BLaER1 treated with 17β-estradiol and CSF1 and Interleukin-3, amounts not matched to agents 10 nM and 100 nM (cell line): ENCODE measurements at regions not wholly inside any gene's neighbourhood (a gene's known extent, or its start where the extent isn't known, plus 50 kb on each side); places are given as distances from the start of the nearest gene placed in this dataset.
"Not testable (repeated sequence)": the region's sequence is repeated elsewhere in the genome, so short reads cannot be mapped to it uniquely, and the experiment has no call there.

Experiments
- H3K27ac ChIP-seq, 11 experiments: shearing (Covaris generic); formaldehyde crosslinking; 2 replicates each; pipeline ENCODE4 v1.8.1; 2022
- H3K27me3 ChIP-seq, 11 experiments: shearing (Covaris generic); formaldehyde crosslinking; 2 replicates each; pipeline ENCODE4 v1.8.1; 2022
- H3K36me3 ChIP-seq, 11 experiments: shearing (Covaris generic); formaldehyde crosslinking; 2 replicates each; pipeline ENCODE4 v1.8.1; 2022
- H3K4me1 ChIP-seq, 10 experiments: shearing (Covaris generic); formaldehyde crosslinking; 2 replicates each; pipeline ENCODE4 v1.8.1; 2022
- H3K4me2 ChIP-seq, 11 experiments: shearing (Covaris generic); formaldehyde crosslinking; 2 replicates each; pipeline ENCODE4 v1.8.1; 2022
- H3K4me3 ChIP-seq, 10 experiments: shearing (Covaris generic); formaldehyde crosslinking; 2 replicates each; pipeline ENCODE4 v1.8.1; 2022
- H3K9ac ChIP-seq, 11 experiments: shearing (Covaris generic); formaldehyde crosslinking; 2 replicates each; pipeline ENCODE4 v1.8.1; 2022
- H3K9me3 ChIP-seq, 11 experiments: shearing (Covaris generic); formaldehyde crosslinking; replicated peaks in 1 of 11; 2 replicates each; pipeline ENCODE4 v1.8.1; 2022
- H4K20me1 ChIP-seq, 11 experiments: shearing (Covaris generic); formaldehyde crosslinking; 2 replicates each; pipeline ENCODE4 v1.8.1; 2022
- Cebpa-rat ChIP-seq, 11 experiments: shearing (Covaris generic); IDR thresholded peaks; 2 replicates each; pipeline ENCODE4 v1.8.1; 2022

GRCh38 chr5:42878550-42878949 is 66.9 kb upstream of the SELENOP start:
- Histone ChIP-seq H3K9me3 (no peaks in the 10 kb centered on the region), H3K36me3 (no peaks in the 10 kb centered on the region), H3K9ac (no peak overlapping the region), H3K4me3 (no peak overlapping the region), H3K4me1 (peaks cover 0 to 90% (median 3%) of the 10 kb centered on the region in 10 experiments; a peak in 10 of 20 replicates), H4K20me1 (no peaks in the 10 kb centered on the region), H3K27me3 (no peaks in the 10 kb centered on the region), H3K4me2 (peak overlapping the region in 2 of 11 experiments; percentile 87 to 88; a peak in 2 of 22 replicates), H3K27ac (no peak overlapping the region; a peak in 1 of 22 replicates)
- TF ChIP-seq Cebpa-rat (IDR thresholded peaks at IDR 0.05), result no peak

GRCh38 chr5:42878041-42878440 is 66.3 kb upstream of the SELENOP start:
- Histone ChIP-seq H3K27ac (no peak overlapping the region; a peak in 1 of 22 replicates), H3K9ac (no peak overlapping the region), H3K9me3 (no peaks in the 10 kb centered on the region), H3K27me3 (no peaks in the 10 kb centered on the region), H3K4me1 (peaks cover 0 to 85% (median 3%) of the 10 kb centered on the region in 10 experiments; a peak in 10 of 20 replicates), H3K4me3 (no peak overlapping the region), H4K20me1 (no peaks in the 10 kb centered on the region), H3K36me3 (no peaks in the 10 kb centered on the region), H3K4me2 (peak overlapping the region in 2 of 11 experiments; percentile 87 to 88; a peak in 2 of 22 replicates)
- no peak for TF ChIP-seq Cebpa-rat (IDR thresholded peaks at IDR 0.05)

GRCh38 chr5:42877431-42877830 is 65.7 kb upstream of the SELENOP start:
- TF ChIP-seq Cebpa-rat (IDR thresholded peaks at IDR 0.05), result no peak
- H3K27ac ChIP-seq, result no peak overlapping the region

GRCh38 chr5:42876375-42876844 is 64.7 kb upstream of the SELENOP start:
- H4K20me1 ChIP-seq, result no peaks in the 10 kb centered on the region
- no peaks in the 10 kb centered on the region for H3K36me3 ChIP-seq
- H3K27me3 ChIP-seq, result no peaks in the 10 kb centered on the region
- H3K4me1 ChIP-seq, result peaks cover 0 to 68% (median 3%) of the 10 kb centered on the region in 10 experiments; a peak in 10 of 20 replicates
- H3K27ac ChIP-seq, result peak overlapping the region in 3 of 11 experiments; percentile 2 to 54 (median 50); a peak in 3 of 22 replicates
- peak overlapping the region in 3 of 11 experiments; percentile 57 to 78 (median 72); a peak in 6 of 22 replicates for H3K4me2 ChIP-seq
- no peak for TF ChIP-seq Cebpa-rat (IDR thresholded peaks at IDR 0.05)
- no peak overlapping the region for H3K9ac ChIP-seq
- H3K9me3 ChIP-seq, result no peaks in the 10 kb centered on the region
- no peak overlapping the region for H3K4me3 ChIP-seq

More at GRCh38 chr5:42877431-42877830, 65.7 kb upstream of the SELENOP start:
- Histone ChIP-seq H3K9ac (no peak overlapping the region), H3K36me3 (no peaks in the 10 kb centered on the region), H4K20me1 (no peaks in the 10 kb centered on the region), H3K4me2 (peak overlapping the region in 2 of 11 experiments; percentile 78 to 88; a peak in 3 of 22 replicates), H3K27me3 (no peaks in the 10 kb centered on the region), H3K9me3 (no peaks in the 10 kb centered on the region), H3K4me3 (no peak overlapping the region), H3K4me1 (peaks cover 0 to 78% (median 3%) of the 10 kb centered on the region in 10 experiments; a peak in 10 of 20 replicates)

GRCh38 chr5:42875785-42876374 is 64.2 kb upstream of the SELENOP start:
- peak overlapping the region in 6 of 11 experiments; percentile 15 to 78 (median 50); a peak in 10 of 22 replicates for H3K4me2 ChIP-seq
- H3K4me1 ChIP-seq, result peaks cover 0 to 63% (median 3%) of the 10 kb centered on the region in 10 experiments; a peak in 10 of 20 replicates
- H4K20me1 ChIP-seq, result no peaks in the 10 kb centered on the region
- no peaks in the 10 kb centered on the region for H3K27me3 ChIP-seq
- H3K4me3 ChIP-seq, result no peak overlapping the region
- no peak for TF ChIP-seq Cebpa-rat (IDR thresholded peaks at IDR 0.05)
- H3K36me3 ChIP-seq, result no peaks in the 10 kb centered on the region
- H3K9me3 ChIP-seq, result no peaks in the 10 kb centered on the region
- peak overlapping the region in 3 of 11 experiments; percentile 2 to 54 (median 50); a peak in 3 of 22 replicates for H3K27ac ChIP-seq
- no peak overlapping the region for H3K9ac ChIP-seq

- Histone ChIP-seq H3K27ac (peak overlapping the region in 1 of 11 experiments; percentile 54; a peak in 1 of 22 replicates), H3K4me1 (peaks cover 0 to 56% (median 3%) of the 10 kb centered on the region in 10 experiments; a peak in 10 of 20 replicates), H3K9ac (no peak overlapping the region), H3K4me2 (peak overlapping the region in 4 of 11 experiments; percentile 43 to 78 (median 64); a peak in 7 of 22 replicates), H3K36me3 (no peaks in the 10 kb centered on the region), H3K4me3 (no peak overlapping the region), H4K20me1 (no peaks in the 10 kb centered on the region), H3K9me3 (no peaks in the 10 kb centered on the region), H3K27me3 (no peaks in the 10 kb centered on the region)
- no peak for TF ChIP-seq Cebpa-rat (IDR thresholded peaks at IDR 0.05)
These were observed 63.5 kb upstream of the SELENOP start for GRCh38 chr5:42875211-42875610.

- no peak for TF ChIP-seq Cebpa-rat (IDR thresholded peaks at IDR 0.05)
- no peaks in the 10 kb centered on the region for H3K9me3 ChIP-seq
- H3K4me3 ChIP-seq, result no peak overlapping the region
- H3K36me3 ChIP-seq, result no peaks in the 10 kb centered on the region
- no peaks in the 10 kb centered on the region for H4K20me1 ChIP-seq
- peak overlapping the region in 1 of 11 experiments; percentile 72; a peak in 2 of 22 replicates for H3K4me2 ChIP-seq
- no peak overlapping the region for H3K27ac ChIP-seq
- H3K4me1 ChIP-seq, result peaks cover 0 to 51% (median 3%) of the 10 kb centered on the region in 10 experiments; a peak in 10 of 20 replicates
- H3K9ac ChIP-seq, result no peak overlapping the region
- H3K27me3 ChIP-seq, result no peaks in the 10 kb centered on the region
These were observed 63.0 kb upstream of the SELENOP start for GRCh38 chr5:42874621-42875198.

GRCh38 chr5:42872865-42873264 is 61.2 kb upstream of the SELENOP start:
- H3K27me3 ChIP-seq, result no peaks in the 10 kb centered on the region
- no peak overlapping the region for H3K4me2 ChIP-seq
- no peak for TF ChIP-seq Cebpa-rat (IDR thresholded peaks at IDR 0.05)

GRCh38 chr5:42870882-42871418 is 59.3 kb upstream of the SELENOP start:
- peaks cover 0 to 14% (median 3%) of the 10 kb centered on the region in 10 experiments; a peak in 10 of 20 replicates for H3K4me1 ChIP-seq
- H3K4me3 ChIP-seq, result no peak overlapping the region
- TF ChIP-seq Cebpa-rat (IDR thresholded peaks at IDR 0.05), result no peak
- H3K27me3 ChIP-seq, result no peaks in the 10 kb centered on the region
- no peak overlapping the region for H3K27ac ChIP-seq
- H3K9ac ChIP-seq, result no peak overlapping the region
- no peaks in the 10 kb centered on the region for H3K36me3 ChIP-seq
- no peak overlapping the region for H3K4me2 ChIP-seq
- H3K9me3 ChIP-seq, result peaks cover 0 to 16% (median 0%) of the 10 kb centered on the region in 11 experiments; a peak in 6 of 22 replicates
- no peaks in the 10 kb centered on the region for H4K20me1 ChIP-seq

More at GRCh38 chr5:42872865-42873264, 61.2 kb upstream of the SELENOP start:
- no peak overlapping the region for H3K4me3 ChIP-seq
- no peak overlapping the region for H3K27ac ChIP-seq
- H3K9me3 ChIP-seq, result peaks cover 0 to 15% (median 0%) of the 10 kb centered on the region in 11 experiments; a peak in 6 of 22 replicates
- H3K36me3 ChIP-seq, result no peaks in the 10 kb centered on the region
- no peaks in the 10 kb centered on the region for H4K20me1 ChIP-seq
- H3K9ac ChIP-seq, result no peak overlapping the region
- peaks cover 0 to 33% (median 3%) of the 10 kb centered on the region in 10 experiments; a peak in 10 of 20 replicates for H3K4me1 ChIP-seq

GRCh38 chr5:42868417-42868816 is 56.7 kb upstream of the SELENOP start:
- not testable (repeated sequence) for H3K36me3 ChIP-seq, H3K4me2 ChIP-seq, H3K9ac ChIP-seq, H3K4me1 ChIP-seq, H3K27me3 ChIP-seq, H3K4me3 ChIP-seq, H3K27ac ChIP-seq, H4K20me1 ChIP-seq
- peaks cover 0 to 20% (median 0%) of the 10 kb centered on the region in 11 experiments; a peak in 7 of 22 replicates for H3K9me3 ChIP-seq

- H3K36me3 ChIP-seq, H3K27ac ChIP-seq, H3K27me3 ChIP-seq, H3K4me3 ChIP-seq, H3K9ac ChIP-seq, H4K20me1 ChIP-seq, H3K4me1 ChIP-seq, H3K4me2 ChIP-seq: not testable (repeated sequence)
- H3K9me3 ChIP-seq, result peaks cover 0 to 27% (median 0%) of the 10 kb centered on the region in 11 experiments; a peak in 9 of 22 replicates
These were observed 53.1 kb upstream of the SELENOP start for GRCh38 chr5:42864749-42865148.
